Mesenchymal stem cell (in vitro differentiated cells and primary cell): ENCODE measurements at regions not wholly inside any gene's neighbourhood (a gene's known extent, or its start where the extent isn't known, plus 50 kb on each side); places are given as distances from the start of the nearest gene placed in this dataset.

Experiments
- DNase-seq: peaks from one replicate; pipeline ENCODE4 v3.0.0-alpha.2; 2013
- H2AFZ ChIP-seq: one replicate; pipeline ENCODE4 v1.6.1; 2013; ENCODE audit warnings: low read depth, mild to moderate bottlenecking, control low read depth, inconsistent platforms, low read length, moderate library complexity
- H2AK5ac ChIP-seq: 2 replicates; pipeline ENCODE4 v1.6.1; 2013; ENCODE audit warnings: low read length, moderate library complexity, mild to moderate bottlenecking, inconsistent platforms; ENCODE audit not compliant: severe bottlenecking
- H2BK120ac ChIP-seq: one replicate; pipeline ENCODE4 v1.6.1; 2013; ENCODE audit warnings: low read depth, mild to moderate bottlenecking, inconsistent platforms, low read length, moderate library complexity
- H2BK12ac ChIP-seq, 2 experiments: one replicate each; pipeline ENCODE4 v1.6.1; 2013; ENCODE audit warnings: inconsistent platforms in 2 of 2, low read length in 2 of 2, mild to moderate bottlenecking in 2 of 2, moderate library complexity in 2 of 2, control low read depth in 1 of 2
- H2BK15ac ChIP-seq: one replicate; pipeline ENCODE4 v1.6.1; 2013; ENCODE audit warnings: mild to moderate bottlenecking, low read depth, inconsistent platforms; ENCODE audit not compliant: poor library complexity, severe bottlenecking
- H2BK5ac ChIP-seq: 2 replicates; pipeline ENCODE4 v1.6.1; 2013; ENCODE audit warnings: low read depth, mild to moderate bottlenecking, low read length, control low read depth, inconsistent platforms; ENCODE audit not compliant: poor library complexity, severe bottlenecking
- H3K14ac ChIP-seq, 2 experiments: one replicate each; pipeline ENCODE4 v1.6.1; 2013; ENCODE audit warnings: inconsistent platforms in 2 of 2, low read length in 2 of 2, control low read depth in 1 of 2, mild to moderate bottlenecking in 1 of 2, moderate library complexity in 1 of 2
- H3K18ac ChIP-seq, 2 experiments: one replicate each; pipeline ENCODE4 v1.6.1; 2013; ENCODE audit warnings: inconsistent platforms in 2 of 2, low read length in 2 of 2, control low read depth in 1 of 2, low read depth in 1 of 2, mild to moderate bottlenecking in 1 of 2
- H3K23ac ChIP-seq, 2 experiments: one replicate each; pipeline ENCODE4 v1.6.1; 2013; ENCODE audit warnings: inconsistent platforms in 2 of 2, low read length in 2 of 2, mild to moderate bottlenecking in 2 of 2, moderate library complexity in 2 of 2, control low read depth in 1 of 2
- H3K27ac ChIP-seq: 2 replicates; pipeline ENCODE4 v1.5.1; 2013; ENCODE audit warnings: mild to moderate bottlenecking, moderate library complexity, low read length, control low read depth, inconsistent platforms; ENCODE audit not compliant: poor library complexity, severe bottlenecking
- H3K27me3 ChIP-seq, 2 experiments: 2 replicates each; pipeline versions ENCODE4 v1.6.1 to v1.7.0; 2013; ENCODE audit warnings: low read length in 2 of 2, mild to moderate bottlenecking in 2 of 2, moderate library complexity in 2 of 2, control low read depth in 1 of 2, inconsistent platforms in 1 of 2; ENCODE audit not compliant: control insufficient read depth in 1 of 2, insufficient read depth in 1 of 2
- H3K36me3 ChIP-seq, 2 experiments: 2 replicates each; pipeline versions ENCODE4 v1.6.1 to v1.7.0; 2013; ENCODE audit warnings: low read length in 2 of 2, control low read depth in 1 of 2, inconsistent platforms in 1 of 2, low read depth in 1 of 2, mild to moderate bottlenecking in 1 of 2; ENCODE audit not compliant: insufficient read depth in 2 of 2, control insufficient read depth in 1 of 2
- H3K4ac ChIP-seq, 2 experiments: one replicate each; pipeline ENCODE4 v1.6.1; 2013; ENCODE audit warnings: inconsistent platforms in 2 of 2, low read length in 2 of 2, mild to moderate bottlenecking in 2 of 2, moderate library complexity in 2 of 2, control low read depth in 1 of 2, low read depth in 1 of 2
- H3K4me1 ChIP-seq: 2 replicates; pipeline ENCODE4 v1.6.1; 2013; ENCODE audit warnings: low read depth, low read length, control low read depth; ENCODE audit not compliant: control insufficient read depth, insufficient read depth
- H3K4me2 ChIP-seq: 2 replicates; pipeline ENCODE4 v1.6.1; 2013; ENCODE audit warnings: low read length, mild to moderate bottlenecking, inconsistent platforms; ENCODE audit not compliant: poor library complexity, severe bottlenecking
- H3K4me3 ChIP-seq, 2 experiments: 2 replicates each; pipeline versions ENCODE4 v1.5.1 to v1.7.0; 2013; ENCODE audit warnings: low read length in 2 of 2, mild to moderate bottlenecking in 2 of 2, control low read depth in 1 of 2, low read depth in 1 of 2; ENCODE audit not compliant: insufficient read depth in 1 of 2
- H3K79me1 ChIP-seq: replicated peaks from 2 replicates; pipeline ENCODE4 v1.6.1; 2013; ENCODE audit warnings: mild to moderate bottlenecking, control low read depth, low read length, inconsistent platforms; ENCODE audit not compliant: poor library complexity, severe bottlenecking
- H3K9ac ChIP-seq: 2 replicates; pipeline ENCODE4 v1.7.0; 2013; ENCODE audit warnings: mild to moderate bottlenecking, low read length, moderate library complexity
- H3K9me3 ChIP-seq: 2 replicates; pipeline ENCODE4 v1.7.0; 2013; ENCODE audit warnings: mild to moderate bottlenecking, low read length; ENCODE audit not compliant: control insufficient read depth
- H4K8ac ChIP-seq: one replicate; pipeline ENCODE4 v1.6.1; 2013; ENCODE audit warnings: inconsistent platforms, mild to moderate bottlenecking, low read length, moderate library complexity
- H4K91ac ChIP-seq: one replicate; pipeline ENCODE4 v1.6.1; 2013; ENCODE audit warnings: mild to moderate bottlenecking, low read length, inconsistent platforms
- WGBS: methylation state at CpG from one replicate; pipeline ENCODE4 v1.1.7; 2013; ENCODE audit warnings: mixed read lengths; 5-methylcytosine and 5-hydroxymethylcytosine counted together

- Histone ChIP-seq H3K14ac (no peak overlapping the region), H3K9ac (no peak overlapping the region), H2AFZ (no peak overlapping the region), H3K4ac (no peak overlapping the region), H3K27me3 (no peaks in the 10 kb centered on the region), H3K36me3 (no peaks in the 10 kb centered on the region), H4K8ac (no peak overlapping the region), H2BK120ac (no peak overlapping the region), H3K4me3 (no peak overlapping the region), H3K27ac (no peak overlapping the region), H2BK12ac (no peak overlapping the region), H3K23ac (no peak overlapping the region), H3K4me1 (peaks cover 14% of the 10 kb centered on the region), H2BK15ac (no peak overlapping the region), H2BK5ac (no peak overlapping the region), H3K9me3 (no peaks in the 10 kb centered on the region), H4K91ac (no peak overlapping the region), H3K4me2 (no peak overlapping the region), H3K79me1 (no peaks in the 10 kb centered on the region), H2AK5ac (peak overlapping the region; percentile 21), H3K18ac (no peak overlapping the region)
- no peak for DNase-seq
- WGBS, result 79% methylated on average over 7 of the region's 7 CpGs
These were observed 160.4 kb downstream of the ZIC5 start for GRCh38 chr13:99811067-99811700.

- WGBS, result 72% methylated on average over 3 of the region's 4 CpGs
- no peak overlapping the region for H2BK120ac ChIP-seq
- no peak overlapping the region for H3K4me3 ChIP-seq
- H4K8ac ChIP-seq, result no peak overlapping the region
- no peak for DNase-seq
- H2AFZ ChIP-seq, result no peak overlapping the region
- H4K91ac ChIP-seq, result no peak overlapping the region
- H2AK5ac ChIP-seq, result peak overlapping the region; percentile 76
- no peak overlapping the region for H2BK15ac ChIP-seq
- H3K4me2 ChIP-seq, result no peak overlapping the region
- no peaks in the 10 kb centered on the region for H3K36me3 ChIP-seq
- no peak overlapping the region for H3K23ac ChIP-seq
- peak overlapping the region; percentile 30 for H3K27ac ChIP-seq
- H3K9ac ChIP-seq, result no peak overlapping the region
- H3K4ac ChIP-seq, result no peak overlapping the region
- H2BK5ac ChIP-seq, result no peak overlapping the region
- no peak overlapping the region for H2BK12ac ChIP-seq
- H3K4me1 ChIP-seq, result peaks cover 14% of the 10 kb centered on the region
- H3K79me1 ChIP-seq, result no peaks in the 10 kb centered on the region
- no peaks in the 10 kb centered on the region for H3K27me3 ChIP-seq
- no peak overlapping the region for H3K18ac ChIP-seq
- H3K14ac ChIP-seq, result no peak overlapping the region
- H3K9me3 ChIP-seq, result no peaks in the 10 kb centered on the region
These were observed 161.6 kb downstream of the ZIC5 start for GRCh38 chr13:99809926-99810325.

- Histone ChIP-seq H3K23ac (no peak overlapping the region), H3K4ac (no peak overlapping the region), H2AK5ac (peak overlapping the region; percentile 76), H2BK12ac (no peak overlapping the region), H3K79me1 (no peaks in the 10 kb centered on the region), H3K27me3 (no peaks in the 10 kb centered on the region), H3K14ac (no peak overlapping the region), H2BK5ac (peak overlapping the region; percentile 12), H3K4me3 (no peak overlapping the region), H3K9me3 (no peaks in the 10 kb centered on the region), H3K36me3 (no peaks in the 10 kb centered on the region), H3K18ac (no peak overlapping the region), H2BK120ac (no peak overlapping the region), H3K4me2 (no peak overlapping the region), H4K91ac (no peak overlapping the region), H3K27ac (no peak overlapping the region), H4K8ac (no peak overlapping the region), H2AFZ (no peak overlapping the region), H3K9ac (no peak overlapping the region), H2BK15ac (no peak overlapping the region), H3K4me1 (peaks cover 14% of the 10 kb centered on the region)
- DNase-seq, result no peak
- WGBS, result 78% methylated on average over 8 of the region's 8 CpGs
These were observed 162.1 kb downstream of the ZIC5 start for GRCh38 chr13:99809496-99809895.

GRCh38 chr13:99808786-99809185 lies 162.8 kb downstream of the ZIC5 start:
- H3K4me3 ChIP-seq, result no peak overlapping the region
- no peaks in the 10 kb centered on the region for H3K9me3 ChIP-seq
- H3K9ac ChIP-seq, result no peak overlapping the region
- H3K23ac ChIP-seq, result no peak overlapping the region
- H2AK5ac ChIP-seq, result no peak overlapping the region
- no peaks in the 10 kb centered on the region for H3K79me1 ChIP-seq
- peaks cover 14% of the 10 kb centered on the region for H3K4me1 ChIP-seq
- H2BK12ac ChIP-seq, result no peak overlapping the region
- DNase-seq, result no peak
- no peak overlapping the region for H2AFZ ChIP-seq
- no peak overlapping the region for H4K8ac ChIP-seq
- no peak overlapping the region for H3K4ac ChIP-seq
- H3K4me2 ChIP-seq, result no peak overlapping the region
- no peak overlapping the region for H2BK15ac ChIP-seq
- H3K27ac ChIP-seq, result no peak overlapping the region
- no peak overlapping the region for H2BK120ac ChIP-seq
- H4K91ac ChIP-seq, result no peak overlapping the region
- peaks cover 0 to 5% of the 10 kb centered on the region in 2 experiments for H3K27me3 ChIP-seq
- no peak overlapping the region for H2BK5ac ChIP-seq
- no peak overlapping the region for H3K18ac ChIP-seq
- WGBS, result no CpG with 5 or more reads among the region's 1 CpG
- no peaks in the 10 kb centered on the region for H3K36me3 ChIP-seq
- H3K14ac ChIP-seq, result no peak overlapping the region
